HG03442 (cell line): ENCODE measurements at regions not wholly inside any gene's neighbourhood (a gene's known extent, or its start where the extent isn't known, plus 50 kb on each side); places are given as distances from the start of the nearest gene placed in this dataset.
"Not testable (repeated sequence)": the region's sequence is repeated elsewhere in the genome, so short reads cannot be mapped to it uniquely, and the experiment has no call there.

ENCODE experiments used
- ATAC-seq: cut with Tn5 transposase; IDR thresholded peaks from one replicate; pipeline ENCODE4 v1.9.1; 2021; ENCODE audit warnings: mild to moderate bottlenecking, moderate library complexity; ENCODE audit not compliant: unreplicated experiment

GRCh38 chr2:223176970-223177369, 125.0 kb downstream of the KCNE4 start:
- ATAC-seq = no peak

- ATAC-seq = no peak
These were observed 128.5 kb downstream of the KCNE4 start for GRCh38 chr2:223180463-223180862.

GRCh38 chr2:223181561-223181960, 129.6 kb downstream of the KCNE4 start:
- ATAC-seq = no peak

GRCh38 chr2:223182356-223182755, 130.4 kb downstream of the KCNE4 start:
- no peak for ATAC-seq

- no peak for ATAC-seq
These were observed 133.6 kb downstream of the KCNE4 start for GRCh38 chr2:223185638-223186037.

- no peak for ATAC-seq
These were observed 135.3 kb downstream of the KCNE4 start for GRCh38 chr2:223187256-223187655.

GRCh38 chr2:223190561-223191206, 138.7 kb downstream of the KCNE4 start:
- ATAC-seq = not testable (repeated sequence)

GRCh38 chr2:223196331-223196730, 144.3 kb downstream of the KCNE4 start:
- no peak for ATAC-seq

GRCh38 chr2:223197046-223197445, 145.1 kb downstream of the KCNE4 start:
- ATAC-seq = no peak

GRCh38 chr2:223199531-223200515, 147.8 kb downstream of the KCNE4 start:
- ATAC-seq = no peak

GRCh38 chr2:223203971-223204929, 152.3 kb downstream of the KCNE4 start:
- ATAC-seq = no peak

- no peak for ATAC-seq
These were observed 158.5 kb downstream of the KCNE4 start for GRCh38 chr2:223210489-223210888.

GRCh38 chr2:223214394-223215253, 162.6 kb downstream of the KCNE4 start:
- no peak for ATAC-seq

- no peak for ATAC-seq
These were observed 163.2 kb downstream of the KCNE4 start for GRCh38 chr2:223215254-223215516.

GRCh38 chr2:223217373-223217772, 165.4 kb downstream of the KCNE4 start:
- ATAC-seq = no peak

GRCh38 chr2:223218587-223219178, 166.7 kb downstream of the KCNE4 start:
- no peak for ATAC-seq

GRCh38 chr2:223219872-223220657, 168.1 kb downstream of the KCNE4 start:
- ATAC-seq = no peak

- no peak for ATAC-seq
These were observed 168.6 kb downstream of the KCNE4 start for GRCh38 chr2:223220658-223220925.

- no peak for ATAC-seq
These were observed 169.3 kb downstream of the KCNE4 start for GRCh38 chr2:223221139-223221835.
